ENCODE measurements at regions not wholly inside any gene's neighbourhood (a gene's known extent, or its start where the extent isn't known, plus 50 kb on each side); places are given as distances from the start of the nearest gene placed in this dataset.

DNA sequence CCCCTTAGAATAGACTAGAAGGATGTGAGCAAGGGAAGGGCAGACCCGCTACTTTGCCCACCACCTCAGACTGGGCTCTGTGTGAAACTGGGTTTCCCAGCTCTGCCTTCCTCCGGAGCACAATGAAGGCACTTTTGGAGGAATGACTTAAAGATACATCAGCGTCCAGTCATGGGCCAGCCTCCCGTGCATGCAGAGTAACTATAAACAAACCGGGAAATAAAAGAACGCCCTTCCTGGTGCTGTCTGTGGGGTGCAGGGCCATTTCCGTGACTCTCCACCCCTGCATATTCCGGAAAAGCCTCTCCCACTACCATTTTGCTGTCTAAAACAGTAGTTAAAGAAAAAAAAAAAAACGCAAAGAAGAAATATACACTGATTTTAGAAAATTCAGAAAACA, 165.9 kb upstream of the IRX4 start:
- no peak overlapping the region for H2BK15ac ChIP-seq (ENCODE audit: low read length)
- no peak overlapping the region for H3K4ac ChIP-seq (replicated peaks; ENCODE audit: insufficient read length, low read depth, low read length)
- 60% methylated on average over 8 of the region's 9 CpGs; no CpG with 5 or more reads in 1 of the 2 experiments for WGBS, 2 experiments (ENCODE audit: extremely low coverage in 1 of 2, insufficient coverage in 1 of 2, insufficient read length in 1 of 2, insufficient replicate concordance in 2 of 2, low coverage in 1 of 2, low lambda C conversion rate in 2 of 2, missing lambda C conversion rate in 1 of 2)
- H3K4me3 ChIP-seq (ENCODE audit: extremely low read depth in 1 of 4, insufficient read depth in 2 of 4, low read depth in 3 of 4, low read length in 4 of 4) = no peak overlapping the region
- H3K36me3 ChIP-seq (ENCODE audit: control insufficient read depth in 2 of 4, insufficient read depth in 4 of 4, low read length in 3 of 4) = no peaks in the 10 kb centered on the region
- no peak overlapping the region for H4K91ac ChIP-seq (replicated peaks; ENCODE audit: insufficient read length, low read length)
- H3K4me1 ChIP-seq (replicated peaks in 1 of 4; ENCODE audit: control insufficient read depth in 3 of 4, insufficient read depth in 4 of 4, low read length in 3 of 4) = no peaks in the 10 kb centered on the region; a peak in 1 of 7 replicates
- no peaks in the 10 kb centered on the region for H3K79me2 ChIP-seq (ENCODE audit: control insufficient read depth in 1 of 2, insufficient read depth in 2 of 2, low read length in 2 of 2)
- CTCF ChIA-PET (ENCODE audit: partially characterized antibody) = interaction anchor here (0.8 to 1.5 kb wide), 3 partner anchors 9 to 394 kb away, joined by 3 to 5 read pairs (median 3); no protein-coding TSS in a partner anchor
- H3K14ac ChIP-seq (ENCODE audit: insufficient read length) = no peak overlapping the region
- H2BK20ac ChIP-seq (ENCODE audit: low read length) = no peak overlapping the region
- H3K4me2 ChIP-seq (ENCODE audit: insufficient read depth in 1 of 2, low read depth in 2 of 2, low read length in 2 of 2) = no peak overlapping the region
- no peak overlapping the region for H2AFZ ChIP-seq (ENCODE audit: low read length)
- no peak overlapping the region for H3K27ac ChIP-seq (ENCODE audit: low read depth, low read length)
- H2AK5ac ChIP-seq (ENCODE audit: low read depth, low read length) = no peak overlapping the region
- H3K79me1 ChIP-seq (ENCODE audit: low read depth, low read length) = no peaks in the 10 kb centered on the region
- POLR2A ChIA-PET (ENCODE audit: partially characterized antibody) = no interaction called here
- no peak overlapping the region for H4K5ac ChIP-seq (ENCODE audit: insufficient read length, low read depth, low read length)
- DNase-seq (ENCODE audit: low read depth in 1 of 2, low spot score in 2 of 2) (peak in 1 of 2 experiments; percentile 27), FAIRE-seq (no peak)
- no peak overlapping the region for H2BK12ac ChIP-seq (ENCODE audit: low read depth, low read length)
- no peaks in the 10 kb centered on the region for H3K27me3 ChIP-seq (replicated peaks in 1 of 4; ENCODE audit: control insufficient read depth in 3 of 4, extremely low read depth in 1 of 4, insufficient read depth in 3 of 4, low read length in 3 of 4)
- H3K9ac ChIP-seq (replicated peaks in 1 of 4; ENCODE audit: extremely low read depth in 1 of 4, low read depth in 3 of 4, low read length in 3 of 4) = no peak overlapping the region
- no peak overlapping the region for H4K8ac ChIP-seq (ENCODE audit: extremely low read depth, insufficient read depth, low read length)
- no peak overlapping the region for H3K23ac ChIP-seq (ENCODE audit: insufficient read length)
- H3K18ac ChIP-seq (ENCODE audit: extremely low read depth, low read length) = no peak overlapping the region
- no peaks in the 10 kb centered on the region for H3K9me3 ChIP-seq (ENCODE audit: insufficient read depth in 2 of 2, low read depth in 1 of 2, low read length in 1 of 2)
- H4K20me1 ChIP-seq (replicated peaks in 1 of 2; ENCODE audit: control insufficient read depth in 1 of 2, insufficient read depth in 2 of 2, low read length in 2 of 2) = no peaks in the 10 kb centered on the region
- no peak overlapping the region for H2BK5ac ChIP-seq (ENCODE audit: low read depth, low read length)
- no peaks in the 10 kb centered on the region for H3K23me2 ChIP-seq (ENCODE audit: low read depth, low read length)
- H2BK120ac ChIP-seq (replicated peaks; ENCODE audit: low read depth, low read length) = no peak overlapping the region
- H3K56ac ChIP-seq (replicated peaks; ENCODE audit: insufficient read length, low read depth, low read length) = no peak overlapping the region
- TF ChIP-seq POLR2AphosphoS5 (IDR thresholded peaks at IDR 0.05; ENCODE audit: low read depth, low read length) = no peak
- TF ChIP-seq CHD2 (IDR thresholded peaks at IDR 0.05; ENCODE audit: low read length) = no peak
- no peak for TF ChIP-seq TCF12 (IDR thresholded peaks at IDR 0.05; ENCODE audit: low read depth, low read length)
- no peak for TF ChIP-seq KDM1A (IDR thresholded peaks at IDR 0.05; ENCODE audit: borderline replicate concordance, low read length)
- TF ChIP-seq RNF2 (IDR thresholded peaks at IDR 0.05; ENCODE audit: borderline replicate concordance, low read depth, low read length, missing control alignments, poor library complexity, severe bottlenecking) = no peak
- no peak for TF ChIP-seq POLR2A (IDR thresholded peaks at IDR 0.05; ENCODE audit: control extremely low read depth in 1 of 2, low read depth in 2 of 2, low read length in 2 of 2)
- TF ChIP-seq EZH2 (IDR thresholded peaks at IDR 0.05; ENCODE audit: low read depth, low read length, severe bottlenecking) = no peak
- TF ChIP-seq GABPA (IDR thresholded peaks at IDR 0.05; ENCODE audit: borderline replicate concordance, insufficient read depth, low read length) = no peak
- TF ChIP-seq JUND (IDR thresholded peaks at IDR 0.05; ENCODE audit: low read length) = no peak
- TF ChIP-seq SP1 (IDR thresholded peaks at IDR 0.05; ENCODE audit: low read depth, low read length) = no peak
- TF ChIP-seq BCL11A (IDR thresholded peaks at IDR 0.05; ENCODE audit: low read depth in 2 of 2, low read length in 2 of 2) = no peak
- no peak for TF ChIP-seq SUZ12 (IDR thresholded peaks at IDR 0.05; ENCODE audit: low read length)
- TF ChIP-seq, protein P1, sequence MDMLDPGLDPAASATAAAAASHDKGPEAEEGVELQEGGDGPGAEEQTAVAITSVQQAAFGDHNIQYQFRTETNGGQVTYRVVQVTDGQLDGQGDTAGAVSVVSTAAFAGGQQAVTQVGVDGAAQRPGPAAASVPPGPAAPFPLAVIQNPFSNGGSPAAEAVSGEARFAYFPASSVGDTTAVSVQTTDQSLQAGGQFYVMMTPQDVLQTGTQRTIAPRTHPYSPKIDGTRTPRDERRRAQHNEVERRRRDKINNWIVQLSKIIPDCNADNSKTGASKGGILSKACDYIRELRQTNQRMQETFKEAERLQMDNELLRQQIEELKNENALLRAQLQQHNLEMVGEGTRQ (IDR thresholded peaks at IDR 0.05; ENCODE audit: low read length) = no peak
- TF ChIP-seq SIX5 (IDR thresholded peaks at IDR 0.05; ENCODE audit: low read depth, low read length) = no peak
- TF ChIP-seq BACH1 (IDR thresholded peaks at IDR 0.05; ENCODE audit: low read length) = no peak

Data from H1 (cell line).